WTC11 (cell line): ENCODE measurements at regions not wholly inside any gene's neighbourhood (a gene's known extent, or its start where the extent isn't known, plus 50 kb on each side); places are given as distances from the start of the nearest gene placed in this dataset.

Experiments used
- ATAC-seq: fragments of 200-7000 bp; cut with Tn5 transposase; 2 replicates; pipeline ENCODE4 v1.10.0; 2021; ENCODE audit warnings: mild to moderate bottlenecking, moderate library complexity
- CTCF ChIA-PET: fragments of 300-600 bp; sonication (Branson Sonifier 250); formaldehyde crosslinking; loops from one replicate; lab custom pipeline; 2021; ENCODE audit warnings: antibody characterized with exemption; lab: Charles Lee
- POLR2A ChIA-PET: fragments of 350-600 bp; sonication (Branson Sonifier 250); formaldehyde crosslinking; loops from one replicate; lab custom pipeline; 2021; ENCODE audit warnings: antibody characterized with exemption; lab: Charles Lee
- DNase-seq: peaks from one replicate; pipeline ENCODE4 v3.0.0; 2021; ENCODE audit warnings: low spot score
- H3K27ac Mint-ChIP-seq: 2 replicates; pipeline ENCODE4 v1.8.0; 2021; ENCODE audit warnings: mixed read lengths
- H3K27me3 Mint-ChIP-seq: 2 replicates; pipeline ENCODE4 v1.8.0; 2021; ENCODE audit warnings: low read depth, mild to moderate bottlenecking, moderate library complexity, mixed read lengths
- H3K36me3 Mint-ChIP-seq: 2 replicates; pipeline ENCODE4 v1.8.0; 2021; ENCODE audit warnings: mixed read lengths
- H3K4me1 Mint-ChIP-seq: 2 replicates; pipeline ENCODE4 v1.8.0; 2022; ENCODE audit warnings: mixed read lengths
- H3K4me3 Mint-ChIP-seq: 2 replicates; pipeline ENCODE4 v1.8.0; 2021; ENCODE audit warnings: mild to moderate bottlenecking, moderate library complexity, mixed read lengths
- H3K9me3 Mint-ChIP-seq: 2 replicates; pipeline ENCODE4 v1.8.0; 2021; ENCODE audit warnings: mixed read lengths
- CREM ChIP-seq: sonication (generic); formaldehyde crosslinking; IDR thresholded peaks from 2 replicates; pipeline ENCODE4 v1.8.1; 2022; ENCODE audit warnings: mild to moderate bottlenecking, missing genetic modification reagents, moderate library complexity
- ELF4 ChIP-seq: sonication (generic); formaldehyde crosslinking; IDR thresholded peaks from 2 replicates; pipeline ENCODE4 v1.8.1; 2022; ENCODE audit warnings: low read depth, mild to moderate bottlenecking, moderate library complexity, missing genetic modification reagents
- ESRRA ChIP-seq: sonication (generic); formaldehyde crosslinking; IDR thresholded peaks from 2 replicates; pipeline ENCODE4 v1.8.1; 2022; ENCODE audit warnings: mild to moderate bottlenecking, missing genetic modification reagents, borderline replicate concordance
- GABPB1 ChIP-seq: sonication (generic); formaldehyde crosslinking; IDR thresholded peaks from 2 replicates; pipeline ENCODE4 v1.8.1; 2023; ENCODE audit warnings: mild to moderate bottlenecking, missing genetic modification reagents
- JUN ChIP-seq: sonication (generic); formaldehyde crosslinking; IDR thresholded peaks from 2 replicates; pipeline ENCODE4 v1.8.0; 2023; ENCODE audit warnings: mild to moderate bottlenecking, missing genetic modification reagents
- MXD4 ChIP-seq: fragments of 250-450 bp; sonication (Bioruptor Pico); IDR thresholded peaks from 2 replicates; pipeline ENCODE4 v1.8.0; 2021; ENCODE audit warnings: mild to moderate bottlenecking, moderate library complexity, borderline replicate concordance
- SP1 ChIP-seq: sonication (generic); formaldehyde crosslinking; conservative IDR thresholded peaks from 2 replicates; pipeline ENCODE4 v1.8.1; 2022; ENCODE audit warnings: missing genetic modification reagents
- TP53 ChIP-seq: sonication (generic); formaldehyde crosslinking; IDR thresholded peaks from 2 replicates; pipeline ENCODE4 v1.8.1; 2023; ENCODE audit warnings: mild to moderate bottlenecking, missing genetic modification reagents
- ZNF138 ChIP-seq: sonication (generic); formaldehyde crosslinking; conservative IDR thresholded peaks from 2 replicates; pipeline ENCODE4 v1.8.1; 2022; ENCODE audit warnings: mild to moderate bottlenecking, moderate library complexity, missing genetic modification reagents
- ZNF219 ChIP-seq: sonication (generic); formaldehyde crosslinking; IDR thresholded peaks from 2 replicates; pipeline ENCODE4 v1.8.0; 2023; ENCODE audit warnings: missing genetic modification reagents, mild to moderate bottlenecking, borderline replicate concordance
- ZNF423 ChIP-seq: fragments of 250-450 bp; sonication (Bioruptor Pico); IDR thresholded peaks from 2 replicates; pipeline ENCODE4 v2.1.2; 2022; ENCODE audit warnings: mild to moderate bottlenecking, moderate library complexity
- ZNF425 ChIP-seq: fragments of 250-450 bp; sonication (Bioruptor Pico); conservative IDR thresholded peaks from 2 replicates; pipeline ENCODE4 v1.9.0; 2021; ENCODE audit warnings: mild to moderate bottlenecking
- ZNF512 ChIP-seq: sonication (generic); formaldehyde crosslinking; IDR thresholded peaks from 2 replicates; pipeline ENCODE4 v1.8.1; 2022; ENCODE audit warnings: missing genetic modification reagents, borderline replicate concordance
- TF ChIP-seq, protein P1 (sequence below): fragments of 250-450 bp; sonication (Bioruptor Pico); IDR thresholded peaks from 2 replicates; pipeline ENCODE4 v1.9.0; 2021; ENCODE audit warnings: mild to moderate bottlenecking, borderline replicate concordance
- TF ChIP-seq, protein P2 (sequence below): sonication (generic); formaldehyde crosslinking; IDR thresholded peaks from 2 replicates; pipeline ENCODE4 v1.8.1; 2023; ENCODE audit warnings: mild to moderate bottlenecking, missing genetic modification reagents, moderate library complexity
- TF ChIP-seq, protein P3 (sequence below): sonication (generic); formaldehyde crosslinking; IDR thresholded peaks from 2 replicates; pipeline ENCODE4 v1.8.1; 2023; ENCODE audit warnings: mild to moderate bottlenecking, missing genetic modification reagents, borderline replicate concordance

DNA sequence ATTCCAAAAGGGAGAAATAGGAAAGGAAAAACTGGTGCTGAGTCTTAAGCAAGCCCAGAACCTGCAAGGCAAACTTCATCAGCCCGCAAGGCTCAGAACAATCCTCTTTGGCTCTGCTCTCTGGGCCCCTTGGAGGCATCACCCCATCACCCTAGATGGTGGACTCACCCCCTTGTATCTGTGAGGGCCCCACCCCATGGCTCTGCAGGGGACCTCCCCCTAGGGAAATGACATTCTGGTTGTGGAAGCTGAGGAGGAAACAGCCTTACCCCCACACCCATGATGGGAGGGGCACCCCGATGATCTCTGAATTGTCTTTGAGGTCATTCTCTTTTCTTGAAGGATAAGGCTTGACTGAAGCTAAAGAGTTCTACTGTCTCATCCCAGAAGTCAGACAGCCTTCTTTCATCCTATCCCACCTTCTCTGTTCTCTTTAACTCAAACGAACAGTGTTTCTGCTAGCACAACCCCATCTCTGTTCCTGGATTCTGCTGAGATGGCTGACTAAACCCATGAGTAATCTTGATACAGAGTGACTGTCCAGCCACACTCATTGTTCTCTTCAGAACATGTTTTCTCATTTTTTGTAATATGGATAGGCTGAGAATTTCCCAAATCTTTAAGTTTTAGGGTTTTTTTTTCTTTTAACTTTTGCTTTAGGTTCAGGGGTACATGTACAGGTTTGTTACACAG, 492.1 kb upstream of the MYT1L start:
- Mint-ChIP-seq H3K4me1 (no peaks in the 10 kb centered on the region), H3K36me3 (peaks cover 16% of the 10 kb centered on the region), H3K4me3 (no peak overlapping the region), H3K9me3 (peaks cover 48% of the 10 kb centered on the region), H3K27ac (no peak overlapping the region), H3K27me3 (no peaks in the 10 kb centered on the region; the same call in 1 of the 2 replicates)
- no peak for ATAC-seq
- CTCF ChIA-PET: no interaction called here
- TF ChIP-seq ZNF219 (CRISPR knock-in tag): no peak
- TF ChIP-seq TP53 (CRISPR knock-in tag): no peak
- TF ChIP-seq, protein P1, sequence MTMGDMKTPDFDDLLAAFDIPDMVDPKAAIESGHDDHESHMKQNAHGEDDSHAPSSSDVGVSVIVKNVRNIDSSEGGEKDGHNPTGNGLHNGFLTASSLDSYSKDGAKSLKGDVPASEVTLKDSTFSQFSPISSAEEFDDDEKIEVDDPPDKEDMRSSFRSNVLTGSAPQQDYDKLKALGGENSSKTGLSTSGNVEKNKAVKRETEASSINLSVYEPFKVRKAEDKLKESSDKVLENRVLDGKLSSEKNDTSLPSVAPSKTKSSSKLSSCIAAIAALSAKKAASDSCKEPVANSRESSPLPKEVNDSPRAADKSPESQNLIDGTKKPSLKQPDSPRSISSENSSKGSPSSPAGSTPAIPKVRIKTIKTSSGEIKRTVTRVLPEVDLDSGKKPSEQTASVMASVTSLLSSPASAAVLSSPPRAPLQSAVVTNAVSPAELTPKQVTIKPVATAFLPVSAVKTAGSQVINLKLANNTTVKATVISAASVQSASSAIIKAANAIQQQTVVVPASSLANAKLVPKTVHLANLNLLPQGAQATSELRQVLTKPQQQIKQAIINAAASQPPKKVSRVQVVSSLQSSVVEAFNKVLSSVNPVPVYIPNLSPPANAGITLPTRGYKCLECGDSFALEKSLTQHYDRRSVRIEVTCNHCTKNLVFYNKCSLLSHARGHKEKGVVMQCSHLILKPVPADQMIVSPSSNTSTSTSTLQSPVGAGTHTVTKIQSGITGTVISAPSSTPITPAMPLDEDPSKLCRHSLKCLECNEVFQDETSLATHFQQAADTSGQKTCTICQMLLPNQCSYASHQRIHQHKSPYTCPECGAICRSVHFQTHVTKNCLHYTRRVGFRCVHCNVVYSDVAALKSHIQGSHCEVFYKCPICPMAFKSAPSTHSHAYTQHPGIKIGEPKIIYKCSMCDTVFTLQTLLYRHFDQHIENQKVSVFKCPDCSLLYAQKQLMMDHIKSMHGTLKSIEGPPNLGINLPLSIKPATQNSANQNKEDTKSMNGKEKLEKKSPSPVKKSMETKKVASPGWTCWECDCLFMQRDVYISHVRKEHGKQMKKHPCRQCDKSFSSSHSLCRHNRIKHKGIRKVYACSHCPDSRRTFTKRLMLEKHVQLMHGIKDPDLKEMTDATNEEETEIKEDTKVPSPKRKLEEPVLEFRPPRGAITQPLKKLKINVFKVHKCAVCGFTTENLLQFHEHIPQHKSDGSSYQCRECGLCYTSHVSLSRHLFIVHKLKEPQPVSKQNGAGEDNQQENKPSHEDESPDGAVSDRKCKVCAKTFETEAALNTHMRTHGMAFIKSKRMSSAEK: no peak
- TF ChIP-seq, protein P2, sequence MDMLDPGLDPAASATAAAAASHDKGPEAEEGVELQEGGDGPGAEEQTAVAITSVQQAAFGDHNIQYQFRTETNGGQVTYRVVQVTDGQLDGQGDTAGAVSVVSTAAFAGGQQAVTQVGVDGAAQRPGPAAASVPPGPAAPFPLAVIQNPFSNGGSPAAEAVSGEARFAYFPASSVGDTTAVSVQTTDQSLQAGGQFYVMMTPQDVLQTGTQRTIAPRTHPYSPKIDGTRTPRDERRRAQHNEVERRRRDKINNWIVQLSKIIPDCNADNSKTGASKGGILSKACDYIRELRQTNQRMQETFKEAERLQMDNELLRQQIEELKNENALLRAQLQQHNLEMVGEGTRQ (CRISPR knock-in tag): no peak
- no peak for TF ChIP-seq ZNF423 (CRISPR knock-in tag)
- no peak for TF ChIP-seq MXD4 (CRISPR knock-in tag)
- TF ChIP-seq JUN (CRISPR knock-in tag): no peak
- no peak for TF ChIP-seq ZNF138
- no peak for TF ChIP-seq ZNF512
- TF ChIP-seq SP1 (CRISPR knock-in tag): no peak
- TF ChIP-seq ZNF425 (CRISPR knock-in tag): no peak
- TF ChIP-seq CREM (CRISPR knock-in tag): no peak
- TF ChIP-seq, protein P3, sequence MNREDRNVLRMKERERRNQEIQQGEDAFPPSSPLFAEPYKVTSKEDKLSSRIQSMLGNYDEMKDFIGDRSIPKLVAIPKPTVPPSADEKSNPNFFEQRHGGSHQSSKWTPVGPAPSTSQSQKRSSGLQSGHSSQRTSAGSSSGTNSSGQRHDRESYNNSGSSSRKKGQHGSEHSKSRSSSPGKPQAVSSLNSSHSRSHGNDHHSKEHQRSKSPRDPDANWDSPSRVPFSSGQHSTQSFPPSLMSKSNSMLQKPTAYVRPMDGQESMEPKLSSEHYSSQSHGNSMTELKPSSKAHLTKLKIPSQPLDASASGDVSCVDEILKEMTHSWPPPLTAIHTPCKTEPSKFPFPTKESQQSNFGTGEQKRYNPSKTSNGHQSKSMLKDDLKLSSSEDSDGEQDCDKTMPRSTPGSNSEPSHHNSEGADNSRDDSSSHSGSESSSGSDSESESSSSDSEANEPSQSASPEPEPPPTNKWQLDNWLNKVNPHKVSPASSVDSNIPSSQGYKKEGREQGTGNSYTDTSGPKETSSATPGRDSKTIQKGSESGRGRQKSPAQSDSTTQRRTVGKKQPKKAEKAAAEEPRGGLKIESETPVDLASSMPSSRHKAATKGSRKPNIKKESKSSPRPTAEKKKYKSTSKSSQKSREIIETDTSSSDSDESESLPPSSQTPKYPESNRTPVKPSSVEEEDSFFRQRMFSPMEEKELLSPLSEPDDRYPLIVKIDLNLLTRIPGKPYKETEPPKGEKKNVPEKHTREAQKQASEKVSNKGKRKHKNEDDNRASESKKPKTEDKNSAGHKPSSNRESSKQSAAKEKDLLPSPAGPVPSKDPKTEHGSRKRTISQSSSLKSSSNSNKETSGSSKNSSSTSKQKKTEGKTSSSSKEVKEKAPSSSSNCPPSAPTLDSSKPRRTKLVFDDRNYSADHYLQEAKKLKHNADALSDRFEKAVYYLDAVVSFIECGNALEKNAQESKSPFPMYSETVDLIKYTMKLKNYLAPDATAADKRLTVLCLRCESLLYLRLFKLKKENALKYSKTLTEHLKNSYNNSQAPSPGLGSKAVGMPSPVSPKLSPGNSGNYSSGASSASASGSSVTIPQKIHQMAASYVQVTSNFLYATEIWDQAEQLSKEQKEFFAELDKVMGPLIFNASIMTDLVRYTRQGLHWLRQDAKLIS: no peak
- TF ChIP-seq ESRRA (CRISPR knock-in tag): no peak
- TF ChIP-seq ELF4 (CRISPR knock-in tag): no peak
- TF ChIP-seq GABPB1 (CRISPR knock-in tag): no peak
- POLR2A ChIA-PET: no interaction called here
- DNase-seq: no peak
